ENCODE measurements at regions not wholly inside any gene's neighbourhood (a gene's known extent, or its start where the extent isn't known, plus 50 kb on each side); places are given as distances from the start of the nearest gene placed in this dataset.

DNA sequence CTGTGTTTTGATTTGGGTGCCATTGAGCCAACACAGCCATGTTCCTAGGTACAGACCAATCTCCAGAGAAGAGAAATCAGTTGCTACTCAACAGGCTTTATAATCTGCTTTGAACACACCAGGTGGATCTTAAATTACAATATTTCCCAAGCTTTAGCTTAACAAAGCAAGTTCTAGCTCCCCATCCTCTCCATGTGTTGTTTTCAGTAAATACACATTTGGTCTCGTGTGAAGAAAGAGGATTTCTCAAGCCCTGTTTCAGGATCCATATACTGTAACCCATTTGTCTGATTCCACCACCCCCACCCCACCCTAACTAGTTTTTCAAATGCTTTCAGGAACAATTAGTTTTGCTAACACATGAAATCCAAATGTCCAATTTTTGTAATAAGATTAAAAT is 109.6 kb upstream of the NIPBL start:
- TF ChIP-seq, protein P1, sequence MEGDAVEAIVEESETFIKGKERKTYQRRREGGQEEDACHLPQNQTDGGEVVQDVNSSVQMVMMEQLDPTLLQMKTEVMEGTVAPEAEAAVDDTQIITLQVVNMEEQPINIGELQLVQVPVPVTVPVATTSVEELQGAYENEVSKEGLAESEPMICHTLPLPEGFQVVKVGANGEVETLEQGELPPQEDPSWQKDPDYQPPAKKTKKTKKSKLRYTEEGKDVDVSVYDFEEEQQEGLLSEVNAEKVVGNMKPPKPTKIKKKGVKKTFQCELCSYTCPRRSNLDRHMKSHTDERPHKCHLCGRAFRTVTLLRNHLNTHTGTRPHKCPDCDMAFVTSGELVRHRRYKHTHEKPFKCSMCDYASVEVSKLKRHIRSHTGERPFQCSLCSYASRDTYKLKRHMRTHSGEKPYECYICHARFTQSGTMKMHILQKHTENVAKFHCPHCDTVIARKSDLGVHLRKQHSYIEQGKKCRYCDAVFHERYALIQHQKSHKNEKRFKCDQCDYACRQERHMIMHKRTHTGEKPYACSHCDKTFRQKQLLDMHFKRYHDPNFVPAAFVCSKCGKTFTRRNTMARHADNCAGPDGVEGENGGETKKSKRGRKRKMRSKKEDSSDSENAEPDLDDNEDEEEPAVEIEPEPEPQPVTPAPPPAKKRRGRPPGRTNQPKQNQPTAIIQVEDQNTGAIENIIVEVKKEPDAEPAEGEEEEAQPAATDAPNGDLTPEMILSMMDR (IDR thresholded peaks at IDR 0.05; ENCODE audit: borderline replicate concordance, control extremely low read depth, extremely low read depth, insufficient read depth, missing control alignments), result no peak
- in situ Hi-C loops (cut with MboI; ENCODE audit: low sequenced_read_pairs, unreplicated experiment), result no loop called here
- DNase-seq (ENCODE audit: low spot score), result no peak

DNA sequence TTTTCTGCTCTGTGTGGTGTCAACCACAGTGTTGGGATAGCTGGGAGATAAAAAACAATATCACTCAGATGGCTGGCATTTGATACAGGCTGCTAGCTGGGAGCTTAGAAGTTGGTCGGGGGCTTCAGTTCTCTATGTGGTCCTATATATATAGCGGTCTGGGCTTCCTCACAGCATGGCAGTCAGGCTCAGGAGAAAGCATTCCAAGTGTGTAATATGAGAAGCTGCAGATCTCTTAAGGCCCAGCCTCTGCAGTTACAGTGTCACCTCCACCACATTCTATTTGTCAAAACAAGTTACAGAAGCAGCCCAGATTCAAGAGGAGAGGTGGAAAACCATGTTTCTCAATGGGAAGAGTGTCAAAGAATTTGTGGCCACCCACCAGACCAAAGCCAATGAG is 108.1 kb upstream of the NIPBL start:
- in situ Hi-C loops (cut with MboI; ENCODE audit: low sequenced_read_pairs, unreplicated experiment), result no loop called here
- TF ChIP-seq, protein P1 (IDR thresholded peaks at IDR 0.05; ENCODE audit: borderline replicate concordance, control extremely low read depth, extremely low read depth, insufficient read depth, missing control alignments), result no peak
- no peak for DNase-seq (ENCODE audit: low spot score)

DNA sequence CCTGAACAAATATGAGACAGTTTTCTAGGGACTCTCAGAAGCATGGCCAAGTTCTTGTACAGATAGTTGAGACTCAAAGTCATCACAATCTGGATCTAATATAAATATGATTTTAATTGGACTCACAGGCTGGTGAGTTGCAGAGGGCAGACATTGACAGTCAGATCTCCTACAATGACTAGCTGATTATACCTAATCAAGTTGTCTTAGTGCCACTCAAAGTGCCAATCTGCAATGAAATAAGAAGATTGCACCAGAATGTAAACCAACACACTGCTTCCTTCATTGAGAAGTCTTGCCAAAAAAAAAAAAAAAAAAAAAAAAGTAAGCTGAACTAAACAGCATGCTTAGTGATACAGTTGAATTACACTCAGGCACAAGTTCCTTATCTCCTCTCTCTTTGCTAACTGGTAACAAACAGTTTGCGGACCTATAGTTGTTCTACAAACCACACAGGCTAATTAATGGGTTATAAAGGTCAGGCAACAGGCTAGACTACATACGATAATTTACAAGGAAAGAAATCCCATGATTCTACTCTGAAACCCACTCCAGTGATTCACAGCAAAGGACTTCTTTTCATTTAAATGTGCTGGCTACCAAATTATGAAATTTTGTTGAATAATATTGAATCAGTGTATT is 107.3 kb upstream of the NIPBL start:
- in situ Hi-C loops (cut with MboI; ENCODE audit: low sequenced_read_pairs, unreplicated experiment), result no loop called here
- DNase-seq (ENCODE audit: low spot score), result no peak
- TF ChIP-seq, protein P1 (IDR thresholded peaks at IDR 0.05; ENCODE audit: borderline replicate concordance, control extremely low read depth, extremely low read depth, insufficient read depth, missing control alignments), result no peak

DNA sequence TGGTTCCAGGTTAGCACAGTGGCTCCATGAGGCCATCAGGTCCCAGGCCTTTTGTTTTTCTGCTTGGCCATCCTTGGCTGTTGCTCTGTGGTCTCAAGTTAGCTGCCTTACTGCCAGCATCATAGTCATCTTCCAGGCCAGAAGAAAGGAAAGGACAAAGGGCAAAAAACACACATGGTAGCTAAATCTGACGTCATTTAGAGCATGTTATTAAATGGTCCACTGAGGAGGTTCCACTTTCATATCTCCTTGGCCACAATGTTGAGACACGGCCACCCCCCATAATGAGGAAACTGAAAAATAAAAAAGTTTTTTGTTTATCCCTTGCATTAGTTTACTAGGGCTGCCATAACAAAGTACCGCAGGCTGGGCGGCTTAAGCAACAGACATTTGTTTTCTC is 106.4 kb upstream of the NIPBL start:
- TF ChIP-seq, protein P1 (IDR thresholded peaks at IDR 0.05; ENCODE audit: borderline replicate concordance, control extremely low read depth, extremely low read depth, insufficient read depth, missing control alignments), result no peak
- in situ Hi-C loops (cut with MboI; ENCODE audit: low sequenced_read_pairs, unreplicated experiment), result no loop called here
- DNase-seq (ENCODE audit: low spot score), result no peak

DNA sequence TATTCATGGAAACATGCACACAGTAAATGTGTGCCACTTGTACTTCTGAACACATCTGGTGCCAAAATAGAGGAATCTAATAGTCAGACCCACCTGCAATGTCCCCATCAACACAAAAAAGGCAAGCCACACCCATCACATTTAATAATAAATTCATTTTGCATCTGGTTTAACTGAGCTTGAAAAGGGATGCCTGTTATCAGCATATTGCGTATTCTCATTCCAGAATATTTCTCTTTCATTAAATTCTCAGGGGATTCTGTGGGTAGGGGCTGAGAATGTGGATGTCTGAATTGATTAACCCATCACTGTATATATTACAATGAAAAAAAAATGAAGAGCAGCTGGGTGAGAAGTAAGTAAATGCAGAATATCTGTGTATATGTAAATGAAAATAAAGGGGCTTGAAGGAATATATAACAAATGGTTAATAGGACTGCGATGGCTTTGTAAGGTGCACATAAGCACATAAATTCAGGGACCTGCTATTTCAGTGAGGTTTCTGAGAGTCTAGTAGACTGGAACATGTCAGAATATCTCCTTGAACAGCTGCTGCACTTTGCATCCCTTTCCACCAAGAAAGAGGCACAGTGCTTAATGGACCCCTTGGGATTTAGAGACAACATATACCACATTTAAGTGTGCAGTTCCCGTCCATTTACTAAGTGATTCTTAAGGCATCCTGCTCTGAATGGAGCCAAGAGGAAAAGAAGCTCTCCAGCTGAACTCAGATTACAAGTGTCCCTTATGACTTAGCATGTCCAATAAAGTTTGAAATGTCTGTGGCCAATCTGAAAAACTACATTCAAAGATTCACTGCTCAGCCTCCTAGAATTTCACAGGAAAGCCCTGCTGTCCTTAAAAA is 104.1 kb upstream of the NIPBL start:
- no peak for DNase-seq (ENCODE audit: low spot score)
- in situ Hi-C loops (cut with MboI; ENCODE audit: low sequenced_read_pairs, unreplicated experiment), result no loop called here
- TF ChIP-seq, protein P1 (IDR thresholded peaks at IDR 0.05; ENCODE audit: borderline replicate concordance, control extremely low read depth, extremely low read depth, insufficient read depth, missing control alignments), result no peak

DNA sequence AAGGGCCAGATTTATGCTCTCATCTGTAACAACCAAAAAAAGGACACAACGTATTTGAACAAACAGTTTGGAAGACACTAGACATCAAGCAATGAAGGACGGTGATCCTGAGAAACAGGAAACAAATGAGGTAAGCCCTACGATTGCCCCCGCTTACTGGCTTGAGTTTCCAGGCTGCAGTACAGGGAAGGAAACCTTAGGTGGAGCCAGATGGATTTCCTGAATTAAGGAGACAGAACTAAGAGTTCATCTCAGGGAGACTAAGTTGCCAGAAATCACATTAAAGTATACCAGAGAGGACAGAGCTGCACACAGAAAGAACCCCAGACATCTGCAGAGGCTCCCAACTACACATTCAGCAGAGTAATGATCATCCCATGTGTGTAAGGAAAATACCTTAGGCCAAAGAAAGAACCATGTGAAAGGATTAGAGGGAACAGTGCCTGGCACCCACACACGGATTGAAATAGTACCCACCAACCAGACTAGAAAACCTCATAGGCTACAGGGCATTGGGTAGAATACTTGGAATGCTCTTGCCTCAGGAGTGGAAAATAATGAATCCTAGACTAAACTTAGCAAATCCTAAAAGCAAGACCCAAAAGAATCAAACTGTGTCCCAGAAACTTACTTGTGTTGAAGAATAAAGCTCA is 99.3 kb upstream of the NIPBL start:
- TF ChIP-seq, protein P1 (IDR thresholded peaks at IDR 0.05; ENCODE audit: borderline replicate concordance, control extremely low read depth, extremely low read depth, insufficient read depth, missing control alignments), result no peak
- in situ Hi-C loops (cut with MboI; ENCODE audit: low sequenced_read_pairs, unreplicated experiment), result no loop called here
- DNase-seq (ENCODE audit: low spot score), result no peak

All from GM13976 (cell line).